ENCODE measurements at regions not wholly inside any gene's neighbourhood (a gene's known extent, or its start where the extent isn't known, plus 50 kb on each side); places are given as distances from the start of the nearest gene placed in this dataset.

DNA sequence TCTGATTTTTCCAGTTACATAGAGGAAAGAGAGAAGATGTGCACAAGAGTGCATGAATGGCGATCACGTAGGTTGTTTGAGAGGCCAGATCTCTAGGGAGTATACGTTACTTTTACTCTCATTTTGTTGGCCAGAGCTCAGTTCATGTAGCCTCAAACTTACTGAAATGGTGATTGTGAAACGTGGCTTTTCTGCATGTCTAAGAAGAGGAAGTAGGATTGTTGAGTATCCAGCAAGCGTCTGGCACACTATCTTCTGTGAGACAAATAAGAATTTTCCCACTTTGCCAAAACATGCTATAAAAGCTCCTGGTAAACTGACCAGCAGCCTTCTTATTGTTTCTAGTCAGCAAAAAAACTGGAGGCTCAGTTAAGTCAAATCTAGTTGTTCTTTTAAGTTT is 264.5 kb upstream of the EMCN start:
- TF ChIP-seq, protein P1, sequence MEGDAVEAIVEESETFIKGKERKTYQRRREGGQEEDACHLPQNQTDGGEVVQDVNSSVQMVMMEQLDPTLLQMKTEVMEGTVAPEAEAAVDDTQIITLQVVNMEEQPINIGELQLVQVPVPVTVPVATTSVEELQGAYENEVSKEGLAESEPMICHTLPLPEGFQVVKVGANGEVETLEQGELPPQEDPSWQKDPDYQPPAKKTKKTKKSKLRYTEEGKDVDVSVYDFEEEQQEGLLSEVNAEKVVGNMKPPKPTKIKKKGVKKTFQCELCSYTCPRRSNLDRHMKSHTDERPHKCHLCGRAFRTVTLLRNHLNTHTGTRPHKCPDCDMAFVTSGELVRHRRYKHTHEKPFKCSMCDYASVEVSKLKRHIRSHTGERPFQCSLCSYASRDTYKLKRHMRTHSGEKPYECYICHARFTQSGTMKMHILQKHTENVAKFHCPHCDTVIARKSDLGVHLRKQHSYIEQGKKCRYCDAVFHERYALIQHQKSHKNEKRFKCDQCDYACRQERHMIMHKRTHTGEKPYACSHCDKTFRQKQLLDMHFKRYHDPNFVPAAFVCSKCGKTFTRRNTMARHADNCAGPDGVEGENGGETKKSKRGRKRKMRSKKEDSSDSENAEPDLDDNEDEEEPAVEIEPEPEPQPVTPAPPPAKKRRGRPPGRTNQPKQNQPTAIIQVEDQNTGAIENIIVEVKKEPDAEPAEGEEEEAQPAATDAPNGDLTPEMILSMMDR (IDR thresholded peaks at IDR 0.05; ENCODE audit: extremely low read depth in 1 of 2, insufficient read depth in 1 of 2, low read depth in 1 of 2, low read length in 2 of 2) = no peak
- no peak for TF ChIP-seq POLR2A (IDR thresholded peaks at IDR 0.05; ENCODE audit: low read depth, low read length)
- no peak for TF ChIP-seq GATA2 (IDR thresholded peaks at IDR 0.05; ENCODE audit: insufficient read depth, insufficient read length, low read depth, low read length)

Data from endothelial cell of umbilical vein (primary cell).